H1 (cell line): ENCODE measurements at regions not wholly inside any gene's neighbourhood (a gene's known extent, or its start where the extent isn't known, plus 50 kb on each side); places are given as distances from the start of the nearest gene placed in this dataset.

Source experiments
- CTCF ChIA-PET: fragments of 300-600 bp; sonication (Branson Sonifier 250); formaldehyde crosslinking; loops from one replicate; lab custom pipeline; 2021; ENCODE audit not compliant: partially characterized antibody; lab: Charles Lee
- POLR2A ChIA-PET: fragments of 300-600 bp; sonication (Branson Sonifier 250); formaldehyde crosslinking; loops from one replicate; lab custom pipeline; 2021; ENCODE audit warnings: inconsistent platforms; ENCODE audit not compliant: partially characterized antibody; lab: Charles Lee
- DNase-seq, 2 experiments: peaks; one replicate each; pipeline versions ENCODE4 v3.0.0 to v3.0.0-alpha.2; 2010 to 2022; ENCODE audit warnings: low spot score in 2 of 2, low read depth in 1 of 2, mixed read lengths in 1 of 2
- FAIRE-seq: peaks from 2 replicates; lab custom pipeline; 2011; peaks lifted over from hg19 to GRCh38; lab: Jason Lieb, UNC
- H2AFZ ChIP-seq: 2 replicates; pipeline ENCODE4 v1.8.1; 2012; ENCODE audit warnings: low read length, inconsistent platforms
- H2AK5ac ChIP-seq: 2 replicates; pipeline ENCODE4 v1.6.1; 2013; ENCODE audit warnings: low read depth, low read length
- H2BK120ac ChIP-seq: replicated peaks from 2 replicates; pipeline ENCODE3; 2013; ENCODE audit warnings: low read depth, low read length, inconsistent platforms
- H2BK12ac ChIP-seq: 2 replicates; pipeline ENCODE4 v1.6.1; 2013; ENCODE audit warnings: low read depth, low read length
- H2BK15ac ChIP-seq: 2 replicates; pipeline ENCODE4 v1.6.1; 2013; ENCODE audit warnings: low read length
- H2BK20ac ChIP-seq: 2 replicates; pipeline ENCODE4 v1.6.1; 2013; ENCODE audit warnings: low read length
- H2BK5ac ChIP-seq: 2 replicates; pipeline ENCODE4 v1.6.1; 2013; ENCODE audit warnings: low read depth, low read length
- H3K14ac ChIP-seq: 2 replicates; pipeline ENCODE4 v1.6.1; 2013; ENCODE audit warnings: inconsistent platforms; ENCODE audit not compliant: insufficient read length
- H3K18ac ChIP-seq: 2 replicates; pipeline ENCODE4 v1.6.1; 2013; ENCODE audit warnings: low read length; ENCODE audit errors: extremely low read depth
- H3K23ac ChIP-seq: 2 replicates; pipeline ENCODE4 v1.6.1; 2013; ENCODE audit warnings: inconsistent platforms; ENCODE audit not compliant: insufficient read length
- H3K23me2 ChIP-seq: 2 replicates; pipeline ENCODE4 v1.6.1; 2013; ENCODE audit warnings: low read depth, low read length
- H3K27ac ChIP-seq: 2 replicates; pipeline ENCODE4 v1.6.1; 2011; ENCODE audit warnings: low read depth, low read length, inconsistent platforms
- H3K27me3 ChIP-seq, 4 experiments: replicated peaks in 1 of 4; 1 replicate in 1 of 4; 2 replicates in 3 of 4; pipeline versions ENCODE4 v1.6.1 to v1.8.1; 2011 to 2013; ENCODE audit warnings: low read length in 3 of 4, mild to moderate bottlenecking in 3 of 4, inconsistent platforms in 2 of 4, mixed read lengths in 2 of 4, moderate library complexity in 1 of 4; ENCODE audit not compliant: control insufficient read depth in 3 of 4, insufficient read depth in 3 of 4; ENCODE audit errors: extremely low read depth in 1 of 4
- H3K36me3 ChIP-seq, 4 experiments: 2 replicates each; pipeline versions ENCODE4 v1.6.1 to v1.8.1; 2011 to 2013; ENCODE audit warnings: mild to moderate bottlenecking in 4 of 4, low read length in 3 of 4, moderate library complexity in 2 of 4, control low read depth in 1 of 4, inconsistent platforms in 1 of 4; ENCODE audit not compliant: insufficient read depth in 4 of 4, control insufficient read depth in 2 of 4
- H3K4ac ChIP-seq: replicated peaks from 2 replicates; pipeline ENCODE3; 2013; ENCODE audit warnings: low read length, low read depth, mixed read lengths, inconsistent platforms; ENCODE audit not compliant: insufficient read length
- H3K4me1 ChIP-seq, 4 experiments: replicated peaks in 1 of 4; 1 replicate in 1 of 4; 2 replicates in 3 of 4; pipeline versions ENCODE4 v1.6.1 to v1.8.1; 2011 to 2013; ENCODE audit warnings: low read length in 3 of 4, inconsistent platforms in 2 of 4, mixed read lengths in 1 of 4; ENCODE audit not compliant: insufficient read depth in 4 of 4, control insufficient read depth in 3 of 4
- H3K4me2 ChIP-seq, 2 experiments: 2 replicates each; pipeline versions ENCODE4 v1.6.1 to v1.8.1; 2011 to 2013; ENCODE audit warnings: low read depth in 2 of 2, low read length in 2 of 2, control low read depth in 1 of 2, inconsistent platforms in 1 of 2, mild to moderate bottlenecking in 1 of 2; ENCODE audit not compliant: insufficient read depth in 1 of 2
- H3K4me3 ChIP-seq, 4 experiments: fragments of 200-600, 300-600 bp in 1 of 4; sonication (generic), shearing (Covaris generic), sonication (Bioruptor Twin) in 1 of 4; 2 replicates each; pipeline versions ENCODE4 v1.5.1 to v1.8.1; 2011 to 2016; ENCODE audit warnings: low read length in 4 of 4, low read depth in 3 of 4, control low read depth in 2 of 4, inconsistent platforms in 2 of 4, mild to moderate bottlenecking in 2 of 4, mixed read lengths in 1 of 4, moderate library complexity in 1 of 4; ENCODE audit not compliant: insufficient read depth in 2 of 4; ENCODE audit errors: extremely low read depth in 1 of 4
- H3K56ac ChIP-seq: replicated peaks from 2 replicates; pipeline ENCODE3; 2013; ENCODE audit warnings: low read depth, mild to moderate bottlenecking, mixed read lengths, low read length, inconsistent platforms; ENCODE audit not compliant: insufficient read length
- H3K79me1 ChIP-seq: 2 replicates; pipeline ENCODE4 v1.6.1; 2013; ENCODE audit warnings: low read depth, low read length, control low read depth
- H3K79me2 ChIP-seq, 2 experiments: 2 replicates each; pipeline versions ENCODE4 v1.6.1 to v1.8.1; 2012 to 2013; ENCODE audit warnings: low read length in 2 of 2, mild to moderate bottlenecking in 2 of 2, inconsistent platforms in 1 of 2; ENCODE audit not compliant: insufficient read depth in 2 of 2, control insufficient read depth in 1 of 2
- H3K9ac ChIP-seq, 4 experiments: replicated peaks in 1 of 4; 1 replicate in 1 of 4; 2 replicates in 3 of 4; pipeline versions ENCODE4 v1.6.1 to v1.8.1; 2011 to 2013; ENCODE audit warnings: low read depth in 3 of 4, low read length in 3 of 4, control low read depth in 2 of 4, mild to moderate bottlenecking in 2 of 4, moderate library complexity in 2 of 4, inconsistent platforms in 1 of 4; ENCODE audit errors: extremely low read depth in 1 of 4
- H3K9me3 ChIP-seq, 2 experiments: 2 replicates each; pipeline versions ENCODE4 v1.6.1 to v1.8.1; 2012 to 2013; ENCODE audit warnings: mild to moderate bottlenecking in 2 of 2, moderate library complexity in 2 of 2, control low read depth in 1 of 2, inconsistent platforms in 1 of 2, low read depth in 1 of 2, low read length in 1 of 2, mixed read lengths in 1 of 2; ENCODE audit not compliant: insufficient read depth in 2 of 2
- H4K20me1 ChIP-seq, 2 experiments: replicated peaks in 1 of 2; 2 replicates each; pipeline versions ENCODE3 to v1.8.1; 2011 to 2013; ENCODE audit warnings: inconsistent platforms in 2 of 2, low read length in 2 of 2, mild to moderate bottlenecking in 1 of 2; ENCODE audit not compliant: insufficient read depth in 2 of 2, control insufficient read depth in 1 of 2
- H4K5ac ChIP-seq: 2 replicates; pipeline ENCODE4 v1.6.1; 2013; ENCODE audit warnings: low read length, low read depth, mixed read lengths, inconsistent platforms; ENCODE audit not compliant: insufficient read length
- H4K8ac ChIP-seq: 2 replicates; pipeline ENCODE4 v1.8.0; 2013; ENCODE audit warnings: mild to moderate bottlenecking, moderate library complexity, low read length, inconsistent platforms; ENCODE audit not compliant: insufficient read depth; ENCODE audit errors: extremely low read depth
- H4K91ac ChIP-seq: replicated peaks from 2 replicates; pipeline ENCODE3; 2013; ENCODE audit warnings: low read length, mixed read lengths, inconsistent platforms; ENCODE audit not compliant: insufficient read length
- CHD1 ChIP-seq: IDR thresholded peaks from 2 replicates; pipeline ENCODE4 v1.6.1; 2012; ENCODE audit warnings: low read depth, low read length, improper control_type of control experiment
- EGR1 ChIP-seq: IDR thresholded peaks from 2 replicates; pipeline ENCODE4 v1.6.1; 2011; ENCODE audit warnings: low read depth, low read length, borderline replicate concordance
- FOSL1 ChIP-seq: IDR thresholded peaks from 2 replicates; pipeline ENCODE4 v1.6.1; 2011; ENCODE audit warnings: mild to moderate bottlenecking, low read depth, low read length, moderate library complexity; ENCODE audit not compliant: insufficient read depth
- GABPA ChIP-seq: IDR thresholded peaks from 2 replicates; pipeline ENCODE4 v1.6.1; 2011; ENCODE audit warnings: mild to moderate bottlenecking, low read length, moderate library complexity, borderline replicate concordance; ENCODE audit not compliant: insufficient read depth
- JUND ChIP-seq: IDR thresholded peaks from 2 replicates; pipeline ENCODE4 v1.6.1; 2011; ENCODE audit warnings: mild to moderate bottlenecking, improper control_type of control experiment, low read length
- KDM1A ChIP-seq: fragments of 200-600, 300-600 bp; sonication (generic); IDR thresholded peaks from 2 replicates; pipeline ENCODE4 v1.7.1; 2016; ENCODE audit warnings: mild to moderate bottlenecking, low read length, borderline replicate concordance
- PHF8 ChIP-seq: fragments of 200-600 bp; sonication (generic); conservative IDR thresholded peaks from 2 replicates; pipeline ENCODE4 v1.7.1; 2012; ENCODE audit warnings: low read depth, mild to moderate bottlenecking, inconsistent platforms, low read length, moderate library complexity
- RFX5 ChIP-seq: IDR thresholded peaks from 2 replicates; pipeline ENCODE4 v1.6.1; 2011; ENCODE audit warnings: low read depth, low read length, improper control_type of control experiment, borderline replicate concordance
- RXRA ChIP-seq: IDR thresholded peaks from 2 replicates; pipeline ENCODE4 v1.6.1; 2011; ENCODE audit warnings: low read depth, mild to moderate bottlenecking, low read length, moderate library complexity; ENCODE audit not compliant: insufficient read depth
- SP4 ChIP-seq: IDR thresholded peaks from 2 replicates; pipeline ENCODE4 v1.6.1; 2012; ENCODE audit warnings: low read length, inconsistent platforms
- TBP ChIP-seq: IDR thresholded peaks from 2 replicates; pipeline ENCODE4 v1.6.1; 2011; ENCODE audit warnings: low read depth, low read length, improper control_type of control experiment
- TCF12 ChIP-seq: IDR thresholded peaks from 2 replicates; pipeline ENCODE4 v1.6.1; 2011; ENCODE audit warnings: low read depth, mild to moderate bottlenecking, low read length
- YY1 ChIP-seq: IDR thresholded peaks from 2 replicates; pipeline ENCODE4 v1.6.1; 2011; ENCODE audit warnings: low read depth, mild to moderate bottlenecking, low read length
- ZNF274 ChIP-seq: IDR thresholded peaks from 2 replicates; pipeline ENCODE4 v1.7.0; 2012; ENCODE audit warnings: low read length, borderline replicate concordance; ENCODE audit errors: extremely low read depth
- WGBS, 2 experiments: shearing (Covaris generic) in 1 of 2; methylation state at CpG; one replicate each; pipeline versions ENCODE4 v1.1.6 to v1.1.7; 2013 to 2015; ENCODE audit warnings: low lambda C conversion rate in 2 of 2, mixed read lengths in 2 of 2, inconsistent platforms in 1 of 2, low coverage in 1 of 2, missing lambda C conversion rate in 1 of 2; ENCODE audit not compliant: insufficient replicate concordance in 2 of 2, insufficient coverage in 1 of 2, insufficient read length in 1 of 2; ENCODE audit errors: extremely low coverage in 1 of 2, missing lambda C conversion rate in 1 of 2; 5-methylcytosine and 5-hydroxymethylcytosine counted together

- no peaks in the 10 kb centered on the region for H3K9me3 ChIP-seq
- no peak overlapping the region for H3K14ac ChIP-seq
- no peaks in the 10 kb centered on the region for H3K79me2 ChIP-seq
- no peaks in the 10 kb centered on the region for H3K23me2 ChIP-seq
- no peak overlapping the region for H3K18ac ChIP-seq
- H3K4me2 ChIP-seq = no peak overlapping the region
- H2AFZ ChIP-seq = no peak overlapping the region
- H4K20me1 ChIP-seq = peaks cover 0 to 2% of the 10 kb centered on the region in 2 experiments
- no peak overlapping the region for H2BK5ac ChIP-seq
- H3K27me3 ChIP-seq = peaks cover 0 to 14% (median 6%) of the 10 kb centered on the region in 4 experiments; a peak in 5 of 7 replicates
- DNase-seq (no peak), FAIRE-seq (no peak)
- no peak overlapping the region for H4K91ac ChIP-seq
- H3K4ac ChIP-seq = no peak overlapping the region
- no peak overlapping the region for H4K8ac ChIP-seq
- H3K56ac ChIP-seq = no peak overlapping the region
- H3K9ac ChIP-seq = no peak overlapping the region
- H3K79me1 ChIP-seq = no peaks in the 10 kb centered on the region
- H2AK5ac ChIP-seq = no peak overlapping the region
- no peak for TF ChIP-seq EGR1
- no peak for TF ChIP-seq FOSL1
- TF ChIP-seq RFX5 = no peak
- no peak for TF ChIP-seq CHD1
- no peak for TF ChIP-seq TBP
- TF ChIP-seq JUND = no peak
- TF ChIP-seq PHF8 = no peak
- no peak for TF ChIP-seq TCF12
- TF ChIP-seq ZNF274 = no peak
- no peak for TF ChIP-seq SP4
- TF ChIP-seq GABPA = no peak
- TF ChIP-seq KDM1A = no peak
- TF ChIP-seq YY1 = no peak
- no peak for TF ChIP-seq RXRA
- CTCF ChIA-PET = interaction anchor here (1.1 to 1.4 kb wide), 2 partner anchors 11 to 289 kb away, joined by 3 to 4 read pairs; no protein-coding TSS in a partner anchor
- no peaks in the 10 kb centered on the region for H3K36me3 ChIP-seq
- no peak overlapping the region for H2BK15ac ChIP-seq
- POLR2A ChIA-PET = no interaction called here
- no peak overlapping the region for H2BK20ac ChIP-seq
- H3K27ac ChIP-seq = no peak overlapping the region
- 87% methylated on average over 5 of the region's 5 CpGs; no CpG with 5 or more reads in 1 of the 2 experiments for WGBS, 2 experiments
- H3K23ac ChIP-seq = no peak overlapping the region
- no peak overlapping the region for H3K4me3 ChIP-seq
- no peak overlapping the region for H4K5ac ChIP-seq
- H2BK120ac ChIP-seq = no peak overlapping the region
- no peaks in the 10 kb centered on the region for H3K4me1 ChIP-seq
- no peak overlapping the region for H2BK12ac ChIP-seq
Measured at GRCh38 chr7:91344911-91345310, 80.7 kb downstream of the FZD1 start.
